GM19452 (cell line): ENCODE measurements at regions not wholly inside any gene's neighbourhood (a gene's known extent, or its start where the extent isn't known, plus 50 kb on each side); places are given as distances from the start of the nearest gene placed in this dataset.
A peak's percentile ranks its signal among the peaks of the same experiment; 100 is the strongest.
"Not testable (repeated sequence)": the region's sequence is repeated elsewhere in the genome, so short reads cannot be mapped to it uniquely, and the experiment has no call there.

Experiments
- ATAC-seq: cut with Tn5 transposase; IDR thresholded peaks from one replicate; pipeline ENCODE4 v1.9.1; 2021; ENCODE audit not compliant: unreplicated experiment

GRCh38 chr11:81634483-81634882 is 1099.2 kb downstream of the FAM181B start:
- no peak for ATAC-seq

GRCh38 chr11:81602508-81602907 is 1131.2 kb downstream of the FAM181B start:
- ATAC-seq, result no peak

- no peak for ATAC-seq
Measured at GRCh38 chr11:81596704-81597103, 1137.0 kb downstream of the FAM181B start.

- ATAC-seq, result no peak
Measured at GRCh38 chr11:81585390-81585933, 1148.2 kb downstream of the FAM181B start.

- ATAC-seq, result no peak
Measured at GRCh38 chr11:81579339-81579738, 1154.3 kb downstream of the FAM181B start.

GRCh38 chr11:81578571-81578970 is 1155.1 kb downstream of the FAM181B start:
- no peak for ATAC-seq

GRCh38 chr11:81574301-81574700 is 1159.4 kb downstream of the FAM181B start:
- no peak for ATAC-seq

- no peak for ATAC-seq
Measured at GRCh38 chr11:81573367-81573766, 1160.3 kb downstream of the FAM181B start.

GRCh38 chr11:81570669-81571068 is 1163.0 kb downstream of the FAM181B start:
- no peak for ATAC-seq

GRCh38 chr11:81569999-81570398 is 1163.7 kb downstream of the FAM181B start:
- ATAC-seq, result no peak

- ATAC-seq, result no peak
Measured at GRCh38 chr11:81568918-81569317, 1164.7 kb downstream of the FAM181B start.

- no peak for ATAC-seq
Measured at GRCh38 chr11:81548123-81548522, 1185.5 kb downstream of the FAM181B start.

GRCh38 chr11:81539806-81540205 is 1193.9 kb downstream of the FAM181B start:
- ATAC-seq, result not testable (repeated sequence)

- ATAC-seq, result no peak
Measured at GRCh38 chr11:81515566-81515965, 1218.1 kb downstream of the FAM181B start.

- peak; percentile 71 for ATAC-seq
Measured at GRCh38 chr11:81497202-81497804, 1236.4 kb downstream of the FAM181B start.

GRCh38 chr11:81496601-81497000 is 1237.1 kb downstream of the FAM181B start:
- no peak for ATAC-seq

GRCh38 chr11:81495699-81496292 is 1237.9 kb downstream of the FAM181B start:
- ATAC-seq, result no peak

- no peak for ATAC-seq
Measured at GRCh38 chr11:81494431-81494830, 1239.2 kb downstream of the FAM181B start.

GRCh38 chr11:81492923-81493445 is 1240.7 kb downstream of the FAM181B start:
- ATAC-seq, result no peak

GRCh38 chr11:81487109-81487508 is 1246.6 kb downstream of the FAM181B start:
- no peak for ATAC-seq

GRCh38 chr11:81484196-81484595 is 1249.5 kb downstream of the FAM181B start:
- no peak for ATAC-seq

- no peak for ATAC-seq
Measured at GRCh38 chr11:81477277-81477676, 1256.4 kb downstream of the FAM181B start.
